ENCODE measurements at regions not wholly inside any gene's neighbourhood (a gene's known extent, or its start where the extent isn't known, plus 50 kb on each side); places are given as distances from the start of the nearest gene placed in this dataset.

- ATAC-seq: no peak
These were observed 1089.2 kb downstream of the C4orf33 start for GRCh38 chr4:130185123-130185522.

DNA sequence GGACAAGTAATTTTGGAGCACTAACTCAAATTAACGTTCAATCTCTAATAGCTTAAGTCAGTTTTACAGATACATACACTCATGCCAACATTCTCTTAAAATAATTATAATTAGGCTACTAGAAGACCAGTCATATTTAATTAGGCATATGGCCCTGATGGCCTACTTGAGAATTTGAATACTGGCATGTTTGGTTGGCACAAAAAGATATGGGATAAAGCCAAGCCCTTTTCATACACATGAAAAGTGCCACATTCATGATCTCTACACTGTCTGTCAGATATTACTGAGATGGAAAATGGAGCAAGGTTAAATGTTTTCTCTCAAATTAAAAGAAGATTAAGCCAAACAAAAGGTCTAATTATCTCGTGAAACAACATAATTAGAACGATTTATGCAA lies 1091.0 kb downstream of the C4orf33 start:
- TF ChIP-seq ARNTL (CRISPR knock-in tag; IDR thresholded peaks at IDR 0.05; ENCODE audit: borderline replicate concordance, low read depth) (no peak), BACH2 (CRISPR knock-in tag; IDR thresholded peaks at IDR 0.05; ENCODE audit: borderline replicate concordance) (no peak), ZNF8 (CRISPR knock-in tag; IDR thresholded peaks at IDR 0.05) (no peak), SNAI2 (CRISPR knock-in tag; IDR thresholded peaks at IDR 0.05) (no peak), RARB (CRISPR knock-in tag; IDR thresholded peaks at IDR 0.05) (no peak), GLIS3 (CRISPR knock-in tag; IDR thresholded peaks at IDR 0.05) (no peak), ZFP30 (CRISPR knock-in tag; IDR thresholded peaks at IDR 0.05) (no peak), ZNF565 (CRISPR knock-in tag; conservative IDR thresholded peaks at IDR 0.05; ENCODE audit: low read depth) (no peak), PPARA (CRISPR knock-in tag; IDR thresholded peaks at IDR 0.05; ENCODE audit: borderline replicate concordance) (no peak), TOX (CRISPR knock-in tag; IDR thresholded peaks at IDR 0.05; ENCODE audit: borderline replicate concordance) (no peak), CREB5 (CRISPR knock-in tag; IDR thresholded peaks at IDR 0.05; ENCODE audit: low read depth) (no peak), ZC3H10 (CRISPR knock-in tag; IDR thresholded peaks at IDR 0.05) (no peak), TCF4 (CRISPR knock-in tag; IDR thresholded peaks at IDR 0.05; ENCODE audit: borderline replicate concordance) (no peak)
- TF ChIP-seq, protein P1, sequence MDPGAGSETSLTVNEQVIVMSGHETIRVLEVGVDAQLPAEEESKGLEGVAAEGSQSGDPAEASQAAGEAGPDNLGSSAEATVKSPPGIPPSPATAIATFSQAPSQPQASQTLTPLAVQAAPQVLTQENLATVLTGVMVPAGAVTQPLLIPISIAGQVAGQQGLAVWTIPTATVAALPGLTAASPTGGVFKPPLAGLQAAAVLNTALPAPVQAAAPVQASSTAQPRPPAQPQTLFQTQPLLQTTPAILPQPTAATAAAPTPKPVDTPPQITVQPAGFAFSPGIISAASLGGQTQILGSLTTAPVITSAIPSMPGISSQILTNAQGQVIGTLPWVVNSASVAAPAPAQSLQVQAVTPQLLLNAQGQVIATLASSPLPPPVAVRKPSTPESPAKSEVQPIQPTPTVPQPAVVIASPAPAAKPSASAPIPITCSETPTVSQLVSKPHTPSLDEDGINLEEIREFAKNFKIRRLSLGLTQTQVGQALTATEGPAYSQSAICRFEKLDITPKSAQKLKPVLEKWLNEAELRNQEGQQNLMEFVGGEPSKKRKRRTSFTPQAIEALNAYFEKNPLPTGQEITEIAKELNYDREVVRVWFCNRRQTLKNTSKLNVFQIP (CRISPR knock-in tag; IDR thresholded peaks at IDR 0.05; ENCODE audit: borderline replicate concordance, low read depth): no peak
- no peak for ATAC-seq

More at GRCh38 chr4:130185123-130185522, 1089.2 kb downstream of the C4orf33 start:
- TF ChIP-seq ZNF8 (CRISPR knock-in tag; IDR thresholded peaks at IDR 0.05) (no peak), TCF4 (CRISPR knock-in tag; IDR thresholded peaks at IDR 0.05; ENCODE audit: borderline replicate concordance) (no peak), ZFP3 (CRISPR knock-in tag; IDR thresholded peaks at IDR 0.05) (no peak), CREB5 (CRISPR knock-in tag; IDR thresholded peaks at IDR 0.05; ENCODE audit: low read depth) (no peak), SNAI2 (CRISPR knock-in tag; IDR thresholded peaks at IDR 0.05) (no peak), ZNF70 (CRISPR knock-in tag; IDR thresholded peaks at IDR 0.05) (no peak)
- TF ChIP-seq, protein P2, sequence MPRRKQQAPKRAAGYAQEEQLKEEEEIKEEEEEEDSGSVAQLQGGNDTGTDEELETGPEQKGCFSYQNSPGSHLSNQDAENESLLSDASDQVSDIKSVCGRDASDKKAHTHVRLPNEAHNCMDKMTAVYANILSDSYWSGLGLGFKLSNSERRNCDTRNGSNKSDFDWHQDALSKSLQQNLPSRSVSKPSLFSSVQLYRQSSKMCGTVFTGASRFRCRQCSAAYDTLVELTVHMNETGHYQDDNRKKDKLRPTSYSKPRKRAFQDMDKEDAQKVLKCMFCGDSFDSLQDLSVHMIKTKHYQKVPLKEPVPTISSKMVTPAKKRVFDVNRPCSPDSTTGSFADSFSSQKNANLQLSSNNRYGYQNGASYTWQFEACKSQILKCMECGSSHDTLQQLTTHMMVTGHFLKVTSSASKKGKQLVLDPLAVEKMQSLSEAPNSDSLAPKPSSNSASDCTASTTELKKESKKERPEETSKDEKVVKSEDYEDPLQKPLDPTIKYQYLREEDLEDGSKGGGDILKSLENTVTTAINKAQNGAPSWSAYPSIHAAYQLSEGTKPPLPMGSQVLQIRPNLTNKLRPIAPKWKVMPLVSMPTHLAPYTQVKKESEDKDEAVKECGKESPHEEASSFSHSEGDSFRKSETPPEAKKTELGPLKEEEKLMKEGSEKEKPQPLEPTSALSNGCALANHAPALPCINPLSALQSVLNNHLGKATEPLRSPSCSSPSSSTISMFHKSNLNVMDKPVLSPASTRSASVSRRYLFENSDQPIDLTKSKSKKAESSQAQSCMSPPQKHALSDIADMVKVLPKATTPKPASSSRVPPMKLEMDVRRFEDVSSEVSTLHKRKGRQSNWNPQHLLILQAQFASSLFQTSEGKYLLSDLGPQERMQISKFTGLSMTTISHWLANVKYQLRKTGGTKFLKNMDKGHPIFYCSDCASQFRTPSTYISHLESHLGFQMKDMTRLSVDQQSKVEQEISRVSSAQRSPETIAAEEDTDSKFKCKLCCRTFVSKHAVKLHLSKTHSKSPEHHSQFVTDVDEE (CRISPR knock-in tag; IDR thresholded peaks at IDR 0.05): no peak

- no peak for ATAC-seq
- TF ChIP-seq RARB (CRISPR knock-in tag; IDR thresholded peaks at IDR 0.05): no peak
- no peak for TF ChIP-seq SNAI2 (CRISPR knock-in tag; IDR thresholded peaks at IDR 0.05)
- TF ChIP-seq GLIS3 (CRISPR knock-in tag; IDR thresholded peaks at IDR 0.05): no peak
- TF ChIP-seq ZNF8 (CRISPR knock-in tag; IDR thresholded peaks at IDR 0.05): no peak
These were observed 1091.6 kb downstream of the C4orf33 start for GRCh38 chr4:130187587-130187986.

- ATAC-seq: no peak
- TF ChIP-seq CREB5 (CRISPR knock-in tag; IDR thresholded peaks at IDR 0.05; ENCODE audit: low read depth) (no peak), ZNF8 (CRISPR knock-in tag; IDR thresholded peaks at IDR 0.05) (no peak), SNAI2 (CRISPR knock-in tag; IDR thresholded peaks at IDR 0.05) (no peak), TCF4 (CRISPR knock-in tag; IDR thresholded peaks at IDR 0.05; ENCODE audit: borderline replicate concordance) (no peak), ZNF565 (CRISPR knock-in tag; conservative IDR thresholded peaks at IDR 0.05; ENCODE audit: low read depth) (no peak), PPARA (CRISPR knock-in tag; IDR thresholded peaks at IDR 0.05; ENCODE audit: borderline replicate concordance) (no peak), ZFP30 (CRISPR knock-in tag; IDR thresholded peaks at IDR 0.05) (no peak), ZFP3 (CRISPR knock-in tag; IDR thresholded peaks at IDR 0.05) (no peak), RARB (CRISPR knock-in tag; IDR thresholded peaks at IDR 0.05) (no peak), ZC3H10 (CRISPR knock-in tag; IDR thresholded peaks at IDR 0.05) (no peak), CSDC2 (CRISPR knock-in tag; IDR thresholded peaks at IDR 0.05) (no peak)
- TF ChIP-seq, protein P2 (CRISPR knock-in tag; IDR thresholded peaks at IDR 0.05): no peak
- TF ChIP-seq, protein P3, sequence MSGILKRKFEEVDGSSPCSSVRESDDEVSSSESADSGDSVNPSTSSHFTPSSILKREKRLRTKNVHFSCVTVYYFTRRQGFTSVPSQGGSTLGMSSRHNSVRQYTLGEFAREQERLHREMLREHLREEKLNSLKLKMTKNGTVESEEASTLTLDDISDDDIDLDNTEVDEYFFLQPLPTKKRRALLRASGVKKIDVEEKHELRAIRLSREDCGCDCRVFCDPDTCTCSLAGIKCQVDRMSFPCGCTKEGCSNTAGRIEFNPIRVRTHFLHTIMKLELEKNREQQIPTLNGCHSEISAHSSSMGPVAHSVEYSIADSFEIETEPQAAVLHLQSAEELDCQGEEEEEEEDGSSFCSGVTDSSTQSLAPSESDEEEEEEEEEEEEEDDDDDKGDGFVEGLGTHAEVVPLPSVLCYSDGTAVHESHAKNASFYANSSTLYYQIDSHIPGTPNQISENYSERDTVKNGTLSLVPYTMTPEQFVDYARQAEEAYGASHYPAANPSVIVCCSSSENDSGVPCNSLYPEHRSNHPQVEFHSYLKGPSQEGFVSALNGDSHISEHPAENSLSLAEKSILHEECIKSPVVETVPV (CRISPR knock-in tag; IDR thresholded peaks at IDR 0.05): no peak
These were observed 1096.8 kb downstream of the C4orf33 start for GRCh38 chr4:130192787-130193186.
